ENCODE measurements at regions not wholly inside any gene's neighbourhood (a gene's known extent, or its start where the extent isn't known, plus 50 kb on each side); places are given as distances from the start of the nearest gene placed in this dataset.

DNA sequence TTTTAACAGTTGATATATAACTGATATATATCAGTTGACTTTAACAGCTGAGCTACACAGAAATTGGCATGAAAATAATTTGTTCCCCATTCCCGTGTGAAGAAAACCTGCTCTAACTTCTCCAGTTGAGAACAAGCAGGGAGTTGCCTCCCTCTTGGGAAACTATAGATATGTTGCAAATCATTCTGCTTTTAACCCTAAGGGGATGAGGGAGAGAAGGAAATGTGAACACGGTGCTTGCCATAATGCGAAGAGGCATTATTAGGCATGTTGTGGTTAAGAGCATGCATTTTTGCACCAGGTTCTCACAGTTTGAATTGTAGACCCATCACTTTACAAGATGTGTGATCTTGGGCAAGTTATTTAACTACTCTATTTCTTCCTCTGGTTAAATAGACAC, 453.7 kb downstream of the TENT5A start:
- DNase-seq (ENCODE audit: low spot score): no peak
- in situ Hi-C loops (cut with MboI; ENCODE audit: low pct_unique_long_range_greater_than_20kb, low sequenced_read_pairs, unreplicated experiment): no loop called here
- TF ChIP-seq, protein P1, sequence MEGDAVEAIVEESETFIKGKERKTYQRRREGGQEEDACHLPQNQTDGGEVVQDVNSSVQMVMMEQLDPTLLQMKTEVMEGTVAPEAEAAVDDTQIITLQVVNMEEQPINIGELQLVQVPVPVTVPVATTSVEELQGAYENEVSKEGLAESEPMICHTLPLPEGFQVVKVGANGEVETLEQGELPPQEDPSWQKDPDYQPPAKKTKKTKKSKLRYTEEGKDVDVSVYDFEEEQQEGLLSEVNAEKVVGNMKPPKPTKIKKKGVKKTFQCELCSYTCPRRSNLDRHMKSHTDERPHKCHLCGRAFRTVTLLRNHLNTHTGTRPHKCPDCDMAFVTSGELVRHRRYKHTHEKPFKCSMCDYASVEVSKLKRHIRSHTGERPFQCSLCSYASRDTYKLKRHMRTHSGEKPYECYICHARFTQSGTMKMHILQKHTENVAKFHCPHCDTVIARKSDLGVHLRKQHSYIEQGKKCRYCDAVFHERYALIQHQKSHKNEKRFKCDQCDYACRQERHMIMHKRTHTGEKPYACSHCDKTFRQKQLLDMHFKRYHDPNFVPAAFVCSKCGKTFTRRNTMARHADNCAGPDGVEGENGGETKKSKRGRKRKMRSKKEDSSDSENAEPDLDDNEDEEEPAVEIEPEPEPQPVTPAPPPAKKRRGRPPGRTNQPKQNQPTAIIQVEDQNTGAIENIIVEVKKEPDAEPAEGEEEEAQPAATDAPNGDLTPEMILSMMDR (IDR thresholded peaks at IDR 0.05; ENCODE audit: extremely low read depth, insufficient read depth, missing control alignments): no peak

DNA sequence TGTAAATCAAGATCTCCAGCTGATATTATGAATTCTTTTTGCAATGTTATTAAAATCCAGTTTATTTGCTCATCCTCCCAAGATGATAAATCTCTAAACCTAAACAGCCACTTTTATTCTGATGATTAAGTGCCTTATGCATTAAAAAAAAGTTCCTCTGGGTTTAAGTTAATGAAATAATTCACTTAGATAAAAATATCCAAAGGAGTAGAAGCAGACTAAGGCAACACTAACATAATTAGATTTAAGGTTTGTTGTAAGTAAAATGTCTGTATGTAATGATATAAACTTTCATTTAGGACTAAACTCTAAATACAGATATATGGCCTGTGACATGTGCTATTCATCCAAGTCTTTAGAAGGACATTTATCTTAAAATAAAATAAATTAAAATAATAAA, 457.2 kb downstream of the TENT5A start:
- no peak for DNase-seq (ENCODE audit: low spot score)
- in situ Hi-C loops (cut with MboI; ENCODE audit: low pct_unique_long_range_greater_than_20kb, low sequenced_read_pairs, unreplicated experiment): no loop called here
- TF ChIP-seq, protein P1 (IDR thresholded peaks at IDR 0.05; ENCODE audit: extremely low read depth, insufficient read depth, missing control alignments): no peak

DNA sequence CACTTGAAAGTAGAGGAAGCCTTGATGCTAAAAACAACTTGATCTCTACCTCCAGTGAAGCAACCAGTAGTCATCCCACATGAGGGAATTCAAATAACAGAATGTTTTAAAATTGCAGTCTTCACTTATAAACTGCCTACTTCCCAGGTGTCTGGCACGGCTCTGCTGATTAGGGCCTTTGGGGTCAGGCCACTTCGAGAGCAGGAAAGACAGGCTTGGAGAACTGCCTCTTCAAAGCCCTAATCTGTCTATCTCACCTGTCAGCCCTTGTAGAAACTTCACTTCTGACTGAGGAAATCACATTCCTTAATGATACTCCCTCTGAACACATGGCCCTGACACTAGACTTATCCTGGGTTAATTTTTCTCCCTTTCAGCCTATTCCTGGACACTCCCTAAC, 458.6 kb downstream of the TENT5A start:
- in situ Hi-C loops (cut with MboI; ENCODE audit: low pct_unique_long_range_greater_than_20kb, low sequenced_read_pairs, unreplicated experiment): no loop called here
- TF ChIP-seq, protein P1 (IDR thresholded peaks at IDR 0.05; ENCODE audit: extremely low read depth, insufficient read depth, missing control alignments): no peak
- no peak for DNase-seq (ENCODE audit: low spot score)

DNA sequence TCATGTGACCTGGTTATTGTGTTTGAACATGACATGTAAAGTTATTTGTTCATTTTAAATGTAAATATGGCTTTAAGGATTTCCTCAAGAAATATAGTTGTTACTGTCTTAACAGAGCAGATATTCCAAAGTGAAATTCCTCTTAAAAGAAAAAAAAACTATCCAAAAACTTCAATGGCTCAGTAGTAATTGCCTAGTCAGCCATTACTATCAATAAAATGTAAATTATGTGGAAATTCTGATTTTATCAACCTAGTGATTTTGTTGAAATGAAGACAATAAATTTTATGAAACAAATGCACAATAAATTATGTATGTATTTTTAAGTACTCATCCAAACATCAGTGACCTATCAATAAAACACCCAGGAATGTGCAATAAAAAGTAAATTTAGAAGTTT, 463.3 kb downstream of the TENT5A start:
- DNase-seq (ENCODE audit: low spot score): no peak
- TF ChIP-seq, protein P1 (IDR thresholded peaks at IDR 0.05; ENCODE audit: extremely low read depth, insufficient read depth, missing control alignments): no peak
- in situ Hi-C loops (cut with MboI; ENCODE audit: low pct_unique_long_range_greater_than_20kb, low sequenced_read_pairs, unreplicated experiment): no loop called here

DNA sequence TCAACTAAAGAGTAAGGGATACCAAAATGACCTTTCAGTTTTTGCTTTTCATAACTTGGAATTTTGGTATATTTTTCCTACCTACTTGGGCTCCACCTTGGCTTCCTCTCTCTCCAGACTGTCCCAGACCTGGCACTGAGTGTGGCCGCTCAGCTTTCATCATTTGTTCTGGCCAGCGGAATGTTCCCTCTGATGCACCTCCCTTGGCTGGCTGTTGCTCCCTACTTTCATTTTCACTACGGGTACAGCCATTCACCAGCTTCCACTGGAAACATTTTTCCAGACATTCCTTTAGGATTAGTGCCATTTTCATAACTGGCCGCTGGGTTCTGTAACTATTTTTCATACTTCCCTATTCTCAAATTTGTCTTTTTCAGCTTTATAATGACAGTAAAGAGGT, 487.4 kb downstream of the TENT5A start:
- no peak for DNase-seq (ENCODE audit: low spot score)
- TF ChIP-seq, protein P1 (IDR thresholded peaks at IDR 0.05; ENCODE audit: extremely low read depth, insufficient read depth, missing control alignments): no peak
- in situ Hi-C loops (cut with MboI; ENCODE audit: low pct_unique_long_range_greater_than_20kb, low sequenced_read_pairs, unreplicated experiment): no loop called here

DNA sequence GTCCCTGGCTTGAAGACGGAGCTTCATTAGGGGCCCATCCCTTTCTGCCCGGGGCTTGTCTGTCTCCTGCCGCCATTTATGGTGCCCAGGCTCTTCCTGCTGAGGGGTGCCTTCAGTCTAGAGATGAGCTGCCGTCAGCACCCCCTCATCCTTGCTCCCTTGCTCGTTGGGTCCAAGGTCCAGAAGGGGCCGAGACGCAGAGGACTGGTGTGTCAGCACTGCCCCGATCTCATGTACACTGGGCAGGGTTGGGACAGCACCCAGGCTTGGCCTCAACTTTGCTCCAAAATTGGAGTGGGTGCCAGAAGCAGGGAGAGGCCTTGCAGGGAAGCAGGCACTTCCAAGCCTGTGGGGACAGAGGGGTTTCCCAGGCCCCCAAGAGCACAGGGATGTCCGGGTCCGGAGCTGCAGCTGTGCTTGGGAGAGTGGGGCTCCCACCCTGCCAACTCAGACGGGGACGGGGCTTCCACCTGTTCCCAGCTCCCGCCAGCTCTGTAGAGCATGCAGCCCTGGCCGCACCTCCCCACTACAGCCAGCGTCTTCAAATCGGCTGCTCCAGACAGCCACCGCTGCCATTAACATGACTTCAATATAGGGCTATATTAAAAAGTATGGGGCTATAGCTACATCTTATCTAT, 488.8 kb downstream of the TENT5A start:
- no peak for DNase-seq (ENCODE audit: low spot score)
- in situ Hi-C loops (cut with MboI; ENCODE audit: low pct_unique_long_range_greater_than_20kb, low sequenced_read_pairs, unreplicated experiment): no loop called here
- TF ChIP-seq, protein P1 (IDR thresholded peaks at IDR 0.05; ENCODE audit: extremely low read depth, insufficient read depth, missing control alignments): no peak

Measured in GM13977 (cell line).